Stimulated activated CD4-positive, alpha-beta T cell treated with anti-CD3 and anti-CD28 coated beads, TNF-alpha, amount 100 ng/mL, for 1 hour (primary cell): ENCODE measurements at regions not wholly inside any gene's neighbourhood (a gene's known extent, or its start where the extent isn't known, plus 50 kb on each side); places are given as distances from the start of the nearest gene placed in this dataset.

Source experiments
- DNase-seq, 3 donors: peaks; one replicate each; pipeline ENCODE4 v3.0.0-alpha.2; 2020; ENCODE audit warnings: low read depth in 3 of 3, low spot score in 1 of 3

DNA sequence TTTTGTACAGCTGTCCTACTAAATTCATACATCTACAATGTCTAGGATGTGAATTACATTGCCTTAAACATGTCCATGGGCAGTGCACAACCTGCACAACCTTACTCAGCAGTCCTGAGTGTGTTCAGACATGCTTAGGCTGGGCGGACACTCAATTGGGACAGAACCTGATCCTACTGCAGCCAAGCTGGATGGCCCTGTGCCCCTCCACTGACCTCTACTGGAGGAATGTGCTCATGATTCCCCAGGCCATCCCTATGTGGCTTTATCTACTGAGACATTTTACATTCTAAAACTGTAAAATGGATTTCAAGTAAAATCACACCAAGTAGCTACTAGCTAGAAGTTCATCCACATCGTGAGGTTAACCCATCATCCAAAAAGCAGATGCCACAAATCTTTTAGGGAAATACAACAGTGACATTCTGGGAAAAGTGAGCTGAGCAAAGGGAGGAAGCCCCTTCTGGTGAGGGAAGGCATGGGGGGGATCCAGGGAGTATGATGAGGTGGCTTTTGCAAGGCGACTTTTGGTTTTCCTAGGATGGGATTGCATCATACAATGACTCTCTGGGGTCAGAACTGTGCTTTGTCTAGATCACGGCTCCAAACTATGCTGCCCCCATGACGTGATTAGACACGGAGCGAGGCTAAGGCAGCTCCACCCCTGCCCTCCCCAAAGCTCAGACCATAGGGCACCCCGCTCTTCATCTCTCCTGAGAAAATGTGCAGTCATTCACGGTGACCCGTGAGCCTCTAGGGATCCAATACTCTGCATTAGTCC lies 911.7 kb upstream of the TMEM132C start:
- DNase-seq = no peak

DNA sequence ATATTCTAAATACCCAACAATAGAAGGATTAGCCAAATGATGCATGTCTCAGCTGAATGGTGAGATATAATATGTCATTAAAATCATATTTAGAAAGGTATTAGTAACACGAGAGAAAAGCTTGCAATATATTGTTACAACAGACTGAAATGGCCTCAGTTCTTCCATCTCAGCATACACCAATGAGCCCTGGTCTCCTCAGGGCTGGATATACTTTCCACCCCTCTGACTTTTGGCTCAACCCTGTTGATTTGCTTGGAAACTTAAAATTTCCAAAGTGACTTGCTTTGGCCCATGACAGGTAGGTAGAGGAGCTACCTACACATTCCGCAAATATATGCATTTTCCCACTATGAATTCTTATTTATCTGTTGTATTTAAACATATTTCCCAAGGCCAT lies 908.1 kb upstream of the TMEM132C start:
- DNase-seq = no peak

DNA sequence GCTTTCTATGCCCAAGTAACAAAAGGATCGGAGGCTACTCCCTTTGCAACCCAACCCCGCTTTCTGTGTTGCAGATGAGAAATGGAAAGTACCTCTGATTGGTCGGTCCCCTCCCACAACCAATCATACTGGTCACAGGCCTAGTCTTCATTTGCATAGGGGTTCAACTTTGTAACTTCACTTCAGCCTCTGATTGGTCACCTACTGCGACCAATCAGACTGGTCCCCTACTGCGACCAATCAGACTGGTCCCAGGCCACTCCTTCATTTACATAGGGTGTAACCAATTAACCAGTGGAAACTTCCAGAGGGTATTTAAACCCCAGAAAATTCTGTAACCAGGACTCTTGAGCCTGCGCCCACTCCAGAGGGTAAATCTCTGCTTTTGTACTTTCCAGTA lies 906.4 kb upstream of the TMEM132C start:
- DNase-seq = no peak

DNA sequence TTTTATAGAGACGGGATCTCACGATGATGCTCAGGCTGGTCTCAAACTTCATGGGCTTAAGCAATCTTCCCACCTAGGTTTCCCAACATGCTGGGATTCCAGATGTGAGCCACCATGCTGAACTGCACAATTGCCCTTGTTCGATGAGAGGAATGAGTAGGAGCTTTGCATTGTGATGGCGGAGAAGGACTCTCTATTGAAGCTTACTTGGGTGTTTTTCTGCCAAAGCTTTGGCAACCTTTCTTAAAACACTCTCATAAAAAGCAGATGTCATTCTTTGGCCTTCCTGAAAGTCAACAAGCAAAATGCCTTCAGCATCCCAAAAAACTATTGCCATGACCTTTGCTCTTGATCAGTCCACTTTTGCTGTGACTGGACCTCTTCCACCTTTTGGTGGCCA lies 904.8 kb upstream of the TMEM132C start:
- DNase-seq = no peak

DNA sequence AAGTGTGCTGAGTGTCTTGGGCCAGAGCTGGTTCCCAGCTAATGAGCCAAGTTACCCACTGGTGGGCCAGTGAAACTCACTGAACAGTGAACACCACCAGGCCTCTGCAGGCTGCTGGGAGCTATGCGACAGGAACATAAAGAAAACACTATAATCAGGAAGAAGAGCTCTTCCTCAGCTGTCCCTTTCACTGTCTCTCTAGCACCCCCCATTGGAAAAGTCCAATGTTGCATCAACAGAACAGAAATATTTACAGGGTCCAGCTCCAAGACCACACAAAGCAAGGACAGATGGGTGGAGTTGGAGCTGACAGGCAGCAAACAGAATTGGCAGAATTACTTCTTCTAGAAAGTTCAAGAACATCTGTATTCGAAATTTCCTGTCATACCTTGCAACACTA lies 903.6 kb upstream of the TMEM132C start:
- no peak for DNase-seq

DNA sequence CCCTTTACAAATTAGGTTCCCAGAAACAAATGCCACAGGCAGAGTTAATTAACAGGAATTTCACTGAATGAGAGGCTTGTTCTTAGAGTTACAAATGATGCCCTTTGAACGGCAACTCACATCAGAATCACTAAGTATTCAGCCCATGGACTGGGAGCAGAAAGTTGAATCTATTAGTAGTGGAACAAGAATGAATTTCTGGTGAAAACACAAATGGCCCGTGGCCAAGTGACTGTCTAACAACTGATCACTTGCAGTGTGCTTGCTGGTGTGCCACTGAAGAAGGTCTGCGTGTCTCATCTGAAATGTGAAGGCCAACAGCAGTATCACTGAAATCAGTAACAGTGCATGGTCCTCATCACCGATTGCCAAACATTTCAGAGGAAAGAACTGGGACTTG lies 893.4 kb upstream of the TMEM132C start:
- no peak for DNase-seq

DNA sequence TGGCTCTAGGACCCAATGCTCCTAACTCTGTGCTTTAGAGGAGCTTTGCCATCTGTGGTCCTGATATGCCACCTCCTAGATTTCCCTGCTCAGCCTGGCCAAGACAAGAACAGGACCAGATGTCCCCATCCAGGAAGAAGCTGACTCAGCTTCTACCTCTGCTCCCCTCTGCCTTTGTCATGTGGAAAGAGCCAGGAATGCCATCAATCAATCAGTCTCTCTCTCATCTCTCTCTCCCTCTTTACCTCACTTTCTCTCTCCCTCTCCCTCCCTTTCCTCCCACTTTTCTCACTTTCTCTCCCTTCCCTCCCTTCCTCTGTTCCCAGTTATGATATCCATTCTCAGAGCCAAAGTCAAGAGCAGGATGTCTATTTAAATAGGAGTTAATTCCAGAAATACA lies 892.5 kb upstream of the TMEM132C start:
- no peak for DNase-seq

DNA sequence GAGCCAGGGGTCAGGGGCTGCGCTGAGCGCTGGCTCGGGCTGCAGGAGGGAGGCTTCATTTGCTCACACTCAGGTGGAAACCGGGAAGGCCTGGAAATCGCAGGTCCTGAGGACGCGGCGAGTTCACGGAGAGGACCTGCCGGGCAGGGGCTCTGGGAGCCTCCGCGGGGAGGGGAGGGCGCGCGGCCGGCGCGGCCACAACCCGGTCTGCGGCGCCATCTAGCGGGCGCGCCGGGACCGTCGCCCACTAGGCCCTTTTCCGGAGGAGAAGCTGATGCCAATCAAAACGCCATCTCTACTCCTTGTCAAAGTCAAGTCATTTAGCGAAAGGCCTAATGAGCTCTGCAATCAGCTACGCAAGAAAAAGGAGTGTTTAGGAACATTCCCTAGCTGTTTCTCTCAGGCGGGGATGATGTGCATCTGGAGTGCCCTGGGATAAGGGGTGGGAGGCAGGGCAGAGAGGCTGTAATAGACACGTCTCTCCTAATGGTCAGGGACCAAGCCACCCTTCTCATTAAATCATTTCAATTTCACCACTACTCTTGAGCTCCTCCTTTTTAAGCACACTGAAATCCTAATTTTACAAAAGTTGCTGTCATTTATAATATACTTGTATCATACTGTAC lies 885.8 kb upstream of the TMEM132C start:
- peak in 1 of 3 donors; percentile 18 for DNase-seq

DNA sequence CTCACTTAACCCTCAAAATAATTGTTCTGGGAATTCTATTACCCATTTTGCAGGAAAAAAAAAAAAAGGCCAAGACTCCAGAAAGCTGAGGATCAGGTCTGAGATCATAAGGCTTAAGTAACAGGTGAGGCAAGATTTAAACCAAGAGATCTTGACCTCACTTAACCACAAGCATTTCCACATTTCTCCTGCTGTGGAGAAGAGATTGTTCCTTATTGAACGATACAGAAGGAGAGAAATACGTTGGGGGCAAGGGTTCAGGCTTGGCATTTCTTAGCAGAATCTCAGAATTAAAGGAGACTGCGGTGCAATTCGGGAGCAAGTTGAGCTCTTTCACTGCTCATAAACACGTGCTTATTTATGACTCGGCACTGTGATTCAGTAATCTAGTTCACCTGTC lies 885.3 kb upstream of the TMEM132C start:
- DNase-seq = no peak

DNA sequence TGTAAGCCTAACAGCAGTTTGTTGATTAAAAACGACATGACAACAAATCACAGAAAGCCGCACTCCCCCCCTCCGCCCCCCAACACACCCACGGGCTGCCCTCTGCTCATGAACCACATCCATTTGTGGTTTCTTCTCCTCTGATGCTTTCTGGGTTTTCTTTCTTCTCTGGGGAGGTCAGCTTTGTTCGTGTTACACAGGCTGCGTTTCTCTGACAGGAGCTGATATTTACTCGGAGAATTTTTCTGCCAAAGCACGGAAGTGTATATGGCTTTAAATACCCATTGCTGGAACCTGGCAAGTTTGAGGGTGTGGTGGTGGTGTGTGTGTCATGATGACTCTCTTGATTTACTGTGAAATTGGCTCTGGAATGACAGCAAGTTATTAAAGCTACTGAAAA lies 883.7 kb upstream of the TMEM132C start:
- no peak for DNase-seq

DNA sequence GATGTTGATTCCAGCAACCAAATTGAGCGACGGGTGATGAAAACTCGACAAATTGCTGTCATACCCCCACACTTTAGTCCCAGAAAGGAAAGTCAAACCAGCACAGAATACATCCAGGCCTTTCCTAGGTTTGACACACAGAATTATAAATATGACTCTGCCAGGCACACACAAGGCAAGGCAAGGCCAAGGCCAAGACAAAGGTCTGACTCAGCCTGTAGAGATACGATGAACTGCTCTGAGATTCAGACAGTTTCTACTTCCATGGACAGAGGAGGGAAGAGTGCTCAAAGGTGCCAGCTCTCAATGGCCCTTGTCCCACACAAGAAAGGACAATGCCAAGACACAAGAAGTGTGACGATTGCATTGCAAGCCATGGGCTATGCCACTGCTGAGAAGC lies 880.2 kb upstream of the TMEM132C start:
- no peak for DNase-seq

DNA sequence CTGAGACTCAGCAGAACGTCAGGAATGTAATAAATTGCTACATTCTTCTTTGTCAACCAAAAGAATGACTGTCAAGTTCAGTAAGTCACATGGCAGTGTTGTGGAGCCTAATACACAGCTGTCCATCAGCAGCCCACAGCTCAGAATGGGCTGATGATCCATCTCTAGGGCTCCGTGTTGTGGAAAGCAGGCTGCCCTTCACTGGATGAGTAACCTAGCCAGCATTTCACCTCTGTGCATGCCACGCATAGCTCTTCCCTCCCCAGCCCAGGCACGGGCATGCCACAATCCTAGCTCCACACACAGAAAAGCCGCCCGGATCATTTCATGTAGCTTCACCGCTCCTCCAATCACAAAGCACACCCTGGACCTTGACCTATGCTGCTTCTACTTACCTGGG lies 878.0 kb upstream of the TMEM132C start:
- DNase-seq = no peak

DNA sequence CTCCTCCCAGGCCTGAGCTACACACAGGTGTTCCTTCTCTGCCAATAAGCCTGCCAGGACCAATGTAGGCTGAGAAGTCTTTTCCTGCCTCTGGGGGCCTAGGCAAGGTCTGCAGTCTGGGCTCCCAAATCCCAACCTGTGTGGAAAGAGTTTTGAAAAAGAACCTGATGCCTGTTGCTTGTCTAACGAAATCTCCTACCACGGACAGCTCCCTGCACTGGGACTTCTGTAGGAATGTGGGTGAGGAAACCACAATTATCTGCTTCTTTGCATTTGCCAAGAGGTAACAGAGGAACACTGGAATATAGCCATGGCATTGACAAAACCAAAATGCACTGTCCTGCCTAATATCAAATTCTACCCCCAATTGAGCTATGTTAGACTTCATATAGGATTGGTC lies 877.0 kb upstream of the TMEM132C start:
- no peak for DNase-seq

DNA sequence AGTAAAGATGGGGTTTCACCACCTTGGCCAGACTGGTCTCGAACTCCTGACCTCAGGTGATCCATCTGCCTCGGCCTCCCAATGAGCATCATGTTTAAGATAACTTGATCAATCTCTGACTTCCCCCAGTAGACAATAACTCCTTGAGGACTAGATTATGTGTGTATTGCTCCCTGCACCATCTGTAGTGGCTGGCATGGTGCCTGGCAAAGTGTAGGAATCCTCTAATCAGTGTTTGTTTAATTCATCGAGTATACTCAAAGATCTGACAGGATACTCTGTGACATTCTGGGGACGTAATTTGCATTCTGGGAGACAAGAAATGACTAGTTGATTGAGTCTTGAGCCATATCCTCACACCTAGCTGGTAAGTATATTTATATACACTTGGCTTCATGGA lies 873.5 kb upstream of the TMEM132C start:
- no peak for DNase-seq

DNA sequence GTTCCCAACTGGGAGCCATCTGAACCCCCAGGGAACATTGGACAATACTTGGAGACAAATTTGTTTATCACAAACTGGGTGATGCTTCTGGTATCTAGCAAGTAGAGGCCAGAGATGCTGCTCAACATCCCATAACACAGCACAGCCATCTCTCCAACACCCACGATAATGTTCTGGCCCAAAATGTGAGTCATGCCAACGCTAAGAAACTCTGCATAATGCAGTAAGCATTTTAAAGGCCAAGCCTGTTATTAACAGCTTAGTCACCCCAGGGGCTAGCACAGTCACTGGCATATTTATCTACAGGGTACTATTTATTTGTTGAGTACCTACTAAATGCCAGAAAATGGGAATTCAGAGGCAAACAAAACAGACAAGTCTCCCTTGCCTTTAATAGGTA lies 873.1 kb upstream of the TMEM132C start:
- no peak for DNase-seq

DNA sequence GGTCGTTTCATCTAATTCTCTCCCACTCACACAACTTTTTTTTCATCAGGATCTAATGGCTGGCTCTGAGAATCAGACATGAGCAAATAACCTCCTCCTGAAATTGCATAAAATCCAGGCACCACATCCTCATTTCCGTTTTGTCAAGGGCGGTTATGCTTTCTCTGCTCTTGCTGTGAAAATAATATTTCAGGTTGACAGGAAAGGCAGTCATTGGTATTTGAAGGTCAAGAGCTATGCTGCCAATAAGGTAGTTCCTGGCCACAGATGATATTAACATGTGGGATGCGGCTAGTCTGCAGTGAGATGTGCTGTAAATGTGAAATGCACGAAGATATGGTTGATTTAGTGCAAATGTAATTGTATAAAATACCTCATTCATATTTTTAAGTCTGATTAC lies 870.2 kb upstream of the TMEM132C start:
- DNase-seq = no peak

DNA sequence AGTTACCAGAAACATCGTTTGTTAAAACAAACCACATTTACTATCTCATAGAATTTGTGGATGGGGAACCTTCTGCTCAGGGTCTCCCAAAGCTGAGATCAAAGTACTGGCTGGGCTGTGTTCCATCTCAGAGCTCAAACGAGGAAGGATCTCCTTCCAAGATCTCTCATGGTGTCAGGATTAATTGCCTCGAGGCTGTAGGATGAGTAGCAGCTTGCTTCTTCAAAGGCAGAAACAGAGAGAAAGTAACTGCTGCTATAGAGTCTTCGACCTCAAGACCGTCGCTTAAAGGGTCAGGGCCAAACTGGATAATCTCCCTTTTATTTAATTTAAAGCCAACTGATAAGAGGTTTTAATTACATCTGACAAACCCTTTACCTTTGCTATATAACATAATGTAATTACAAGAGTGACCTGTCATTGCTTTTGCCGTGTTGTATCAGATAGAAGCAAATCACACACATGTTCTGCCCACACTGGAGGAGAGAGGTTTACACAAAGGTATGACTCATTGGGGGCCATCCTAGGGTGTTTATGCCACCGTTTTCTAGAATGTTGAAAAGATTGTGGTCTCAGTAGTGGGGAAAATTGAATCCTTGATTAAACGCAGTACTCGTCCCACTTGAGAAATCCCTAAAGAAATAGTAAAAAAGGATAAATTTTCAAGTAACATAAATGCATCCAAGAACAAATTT lies 868.8 kb upstream of the TMEM132C start:
- DNase-seq = no peak

DNA sequence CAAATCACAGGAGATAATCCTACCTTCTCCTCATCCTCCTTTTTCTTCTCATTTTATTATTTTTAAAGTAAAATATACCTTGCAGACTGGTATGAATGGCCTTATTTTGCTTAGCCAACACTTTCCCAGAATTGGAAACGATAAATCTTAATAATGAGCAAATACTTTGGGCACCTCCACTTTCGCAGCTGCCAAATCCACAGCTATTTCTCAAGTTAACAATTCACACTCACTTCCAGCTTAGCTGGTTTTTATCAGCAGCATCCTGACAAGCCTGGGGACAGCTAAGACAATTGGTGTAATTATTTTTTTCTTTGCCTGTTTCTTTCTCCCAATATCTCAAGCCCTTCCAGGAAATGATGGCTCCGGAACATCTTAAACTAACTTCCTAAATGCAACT lies 867.5 kb upstream of the TMEM132C start:
- DNase-seq = no peak

DNA sequence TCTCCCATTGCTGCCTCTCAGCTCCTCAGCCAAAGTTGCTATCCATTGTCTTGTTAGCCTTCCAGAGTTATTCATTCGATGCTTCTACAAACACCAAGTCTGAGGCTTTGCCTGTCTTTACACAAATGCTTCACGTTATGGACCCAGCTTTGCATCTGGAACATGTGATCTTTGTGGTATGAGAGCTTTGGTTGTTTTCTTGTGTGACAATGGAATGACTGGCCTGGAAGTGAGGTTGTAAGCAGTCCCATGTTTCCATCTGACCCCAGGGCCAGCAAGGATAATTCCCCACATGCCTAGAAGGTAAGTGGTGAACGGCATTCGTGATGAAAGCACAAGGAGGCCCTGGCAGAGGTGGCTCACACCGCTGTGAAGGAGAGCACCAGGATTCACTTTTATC lies 866.7 kb upstream of the TMEM132C start:
- DNase-seq = no peak

DNA sequence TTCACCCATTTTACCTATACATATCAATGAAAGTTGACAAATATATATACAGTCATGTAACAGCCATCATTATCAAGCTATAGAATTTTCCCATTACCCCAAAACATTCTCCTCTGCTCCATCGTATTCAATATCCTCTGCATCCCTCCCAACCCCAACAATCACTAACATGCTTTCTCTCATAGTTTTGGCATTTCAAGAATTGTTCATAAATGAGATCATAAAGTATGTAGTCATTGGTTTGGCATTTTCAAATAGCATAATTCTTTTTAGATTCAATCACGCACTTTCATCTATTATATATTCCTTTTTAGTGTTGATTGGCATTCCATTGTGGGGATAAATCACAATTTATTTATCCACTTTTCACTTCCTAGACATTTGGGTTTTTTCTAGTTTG lies 866.0 kb upstream of the TMEM132C start:
- no peak for DNase-seq

DNA sequence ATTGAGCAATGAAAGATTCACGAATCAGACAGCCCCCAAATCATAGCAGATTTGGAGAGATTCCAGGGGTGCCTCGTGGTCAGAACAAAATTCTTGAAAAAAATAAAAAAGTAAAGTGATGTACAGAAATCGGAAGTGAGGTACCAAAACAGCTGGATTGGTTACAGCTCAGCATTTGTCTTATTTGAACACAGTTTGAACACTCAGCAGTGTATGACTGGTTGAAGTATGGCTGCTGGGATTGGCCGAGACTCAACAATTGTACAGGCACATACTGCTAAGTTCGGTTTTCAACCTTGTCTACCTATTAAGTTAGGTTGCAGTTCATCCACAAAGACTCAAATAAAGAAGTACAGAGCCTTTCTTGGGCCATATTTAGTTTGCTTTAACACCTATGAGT lies 865.4 kb upstream of the TMEM132C start:
- DNase-seq = no peak

DNA sequence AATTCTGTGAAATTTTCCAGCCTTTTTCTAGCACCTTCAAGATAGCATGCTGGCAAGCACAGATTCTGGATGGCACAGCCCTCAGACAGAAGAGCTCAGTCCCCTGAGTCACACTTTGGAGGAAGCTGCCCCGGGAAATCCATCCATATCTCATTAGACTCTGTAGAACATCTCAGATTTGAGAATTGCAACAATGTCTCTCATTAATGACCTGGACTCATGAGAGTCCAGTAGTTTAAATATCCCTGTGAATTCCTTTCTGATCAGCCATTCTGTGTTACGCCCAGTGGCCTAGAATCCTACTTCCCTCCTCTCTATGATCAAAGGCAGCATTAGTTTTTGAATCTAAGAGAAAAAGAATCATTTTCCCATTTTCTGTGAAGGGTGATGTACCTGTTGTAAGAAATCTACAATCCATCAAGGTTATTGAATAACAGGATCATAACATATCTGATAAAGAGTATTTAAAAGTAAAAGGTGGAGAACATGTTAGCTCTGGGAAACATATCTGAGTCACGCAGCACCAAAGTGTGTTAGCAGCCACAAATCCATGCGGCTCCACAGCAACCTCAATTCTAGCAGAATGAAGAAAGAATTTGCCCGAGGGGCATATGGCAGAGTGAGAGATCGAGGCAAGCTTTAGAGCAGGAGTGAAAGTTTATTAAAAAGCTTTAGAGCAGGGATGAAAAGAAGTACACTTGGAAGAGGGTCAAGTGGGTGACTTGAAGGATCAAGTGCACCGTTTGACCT lies 855.6 kb upstream of the TMEM132C start:
- DNase-seq = no peak
